ENCODE measurements at regions not wholly inside any gene's neighbourhood (a gene's known extent, or its start where the extent isn't known, plus 50 kb on each side); places are given as distances from the start of the nearest gene placed in this dataset.
"Not testable (repeated sequence)": the region's sequence is repeated elsewhere in the genome, so short reads cannot be mapped to it uniquely, and the experiment has no call there.

DNA sequence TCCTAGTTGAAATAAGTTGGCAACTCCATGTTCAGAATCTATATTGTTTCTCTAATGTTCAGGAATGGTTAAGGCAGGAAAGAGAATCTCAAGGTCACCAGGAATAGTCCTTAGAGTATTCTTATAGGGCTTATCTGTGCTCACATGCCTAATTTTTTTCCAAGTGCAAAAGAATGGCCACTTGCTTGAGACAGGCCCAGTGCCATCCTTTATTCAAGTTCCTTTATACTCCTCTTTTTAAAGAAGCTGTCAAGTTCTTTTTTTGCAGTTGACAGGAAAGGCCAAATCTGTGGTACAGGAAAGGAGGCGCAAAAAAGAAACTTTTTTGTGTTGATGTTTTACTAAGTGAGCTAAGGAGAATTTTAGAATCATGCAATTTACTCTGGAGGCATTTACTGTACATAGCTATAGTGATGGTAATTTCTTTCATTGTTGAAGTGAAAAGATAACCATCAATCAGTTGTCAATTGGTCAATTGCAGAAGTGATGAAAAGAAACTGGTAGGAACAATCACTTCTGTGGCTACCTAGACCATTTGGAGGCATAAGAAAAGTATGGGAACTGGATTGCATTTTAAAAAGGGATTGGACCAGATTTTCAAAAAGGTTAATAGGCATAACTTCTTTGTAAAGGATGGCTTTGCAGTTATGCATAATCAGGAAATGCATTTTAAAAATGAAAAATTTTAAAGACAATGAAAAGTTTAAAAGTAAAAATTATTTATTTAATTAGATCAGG is 102.5 kb upstream of the SOX2 start:
- no peak for DNase-seq

DNA sequence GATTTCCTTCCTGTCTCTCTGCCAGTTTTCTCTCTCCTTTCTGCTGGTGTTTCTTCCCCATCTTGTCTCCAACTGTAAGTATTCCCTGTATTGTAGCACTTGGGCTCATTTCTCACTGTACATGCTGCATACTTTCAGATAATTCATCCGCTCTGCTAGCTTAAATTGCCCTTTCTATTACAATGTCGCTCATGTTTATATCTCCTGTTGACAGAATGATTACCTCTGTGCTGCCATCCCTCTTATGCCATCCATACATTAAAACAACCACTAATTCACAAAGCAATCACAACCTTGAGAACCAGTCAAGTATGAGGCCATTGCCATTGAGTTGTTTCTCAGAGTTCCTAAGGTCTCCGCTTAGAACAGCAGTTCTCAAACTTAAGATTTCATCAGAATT is 107.5 kb upstream of the SOX2 start:
- no peak for DNase-seq

DNA sequence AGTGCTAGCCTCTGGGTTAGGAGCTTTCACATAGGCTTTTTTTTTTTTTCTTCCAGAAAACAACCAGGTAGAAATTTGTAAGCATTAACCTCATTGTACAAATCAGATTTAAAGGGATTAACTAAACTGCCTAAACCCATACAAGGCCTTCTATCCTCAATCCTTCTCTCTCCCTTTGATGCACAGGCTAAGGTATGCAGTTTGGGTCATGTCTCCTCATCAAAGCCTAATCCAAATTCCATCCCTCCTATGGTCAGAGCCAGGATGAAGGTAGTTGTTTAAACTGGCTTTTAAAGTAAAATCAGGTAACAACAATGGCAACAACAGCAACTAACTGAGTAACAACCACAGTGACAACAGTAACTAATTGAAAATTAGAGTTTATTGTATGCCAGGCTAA is 115.6 kb upstream of the SOX2 start:
- no peak for DNase-seq

DNA sequence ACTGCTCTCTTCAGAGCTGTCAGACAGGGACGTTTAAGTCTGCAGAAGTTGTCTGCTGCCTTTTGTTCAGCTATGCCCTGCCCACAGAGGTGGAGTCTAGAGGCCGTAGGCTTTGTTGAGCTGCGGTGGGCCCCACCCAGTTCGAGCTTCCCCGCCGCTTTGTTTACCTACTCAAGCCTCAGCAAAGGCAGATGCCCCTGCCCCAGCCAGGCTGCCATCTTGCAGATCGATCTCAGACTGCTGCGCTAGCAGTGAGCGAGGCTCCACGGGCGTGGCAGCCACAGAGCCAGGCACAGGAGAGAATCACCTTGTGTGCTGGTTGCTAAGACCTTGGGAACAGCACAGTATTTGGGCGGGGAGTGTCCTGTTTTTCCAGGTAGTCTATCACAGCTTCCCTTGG is 120.8 kb upstream of the SOX2 start:
- DNase-seq: not testable (repeated sequence)

DNA sequence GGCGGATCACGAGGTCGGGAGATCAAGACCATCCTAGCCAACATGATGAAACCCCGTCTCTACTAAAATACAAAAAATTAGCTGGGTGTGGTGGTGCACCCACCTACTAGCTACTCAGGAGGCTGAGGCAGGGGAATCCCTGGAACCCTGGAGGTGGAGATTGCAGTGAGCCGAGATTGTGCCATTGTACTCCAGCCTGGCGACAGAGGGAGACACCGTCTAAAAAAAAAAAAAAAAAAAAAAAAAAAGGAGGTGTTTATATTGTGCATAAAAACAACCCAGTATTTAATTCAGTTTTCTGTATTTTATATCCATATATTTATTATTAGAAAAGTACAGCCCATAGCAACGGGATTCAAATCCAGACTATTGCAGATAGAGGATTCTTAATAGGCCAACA is 129.1 kb upstream of the SOX2 start:
- DNase-seq: no peak

DNA sequence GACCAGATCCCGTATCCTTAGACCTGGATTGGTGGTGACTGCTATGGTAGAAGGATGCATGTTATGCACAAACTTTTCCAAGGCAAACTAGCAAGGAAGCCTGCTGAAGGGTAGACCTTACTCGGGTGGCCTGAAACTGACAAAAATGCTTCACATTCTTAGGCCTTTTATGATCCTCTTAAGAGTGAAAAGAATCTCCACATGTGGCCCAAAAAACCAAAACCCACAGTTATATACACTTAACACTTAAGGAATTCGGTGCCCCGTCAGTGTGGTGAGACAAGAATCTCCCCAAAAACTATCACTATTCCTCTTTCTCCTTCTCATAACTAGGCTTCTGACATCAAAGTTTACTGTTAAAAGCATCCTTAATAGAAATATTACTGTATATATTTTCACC is 130.1 kb upstream of the SOX2 start:
- DNase-seq: no peak

DNA sequence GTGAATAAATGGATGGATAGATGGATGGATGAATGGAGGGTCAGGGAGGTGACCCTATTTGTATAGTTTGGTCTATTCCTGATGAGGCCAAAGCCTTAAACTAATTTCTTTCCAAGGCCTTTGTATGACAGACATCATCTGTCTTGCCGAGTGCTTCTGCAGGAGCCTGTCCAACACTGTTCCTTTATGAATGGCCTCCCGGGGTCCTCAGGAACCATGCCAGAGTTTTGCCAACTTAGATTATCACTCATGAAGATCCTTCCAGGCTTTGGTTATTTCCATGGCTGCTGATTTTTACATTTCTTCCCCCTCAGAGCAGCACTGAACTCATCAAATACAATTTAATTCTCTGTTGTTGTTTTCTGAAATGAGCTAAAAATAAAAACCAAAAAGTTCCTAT is 133.0 kb upstream of the SOX2 start:
- DNase-seq: no peak

DNA sequence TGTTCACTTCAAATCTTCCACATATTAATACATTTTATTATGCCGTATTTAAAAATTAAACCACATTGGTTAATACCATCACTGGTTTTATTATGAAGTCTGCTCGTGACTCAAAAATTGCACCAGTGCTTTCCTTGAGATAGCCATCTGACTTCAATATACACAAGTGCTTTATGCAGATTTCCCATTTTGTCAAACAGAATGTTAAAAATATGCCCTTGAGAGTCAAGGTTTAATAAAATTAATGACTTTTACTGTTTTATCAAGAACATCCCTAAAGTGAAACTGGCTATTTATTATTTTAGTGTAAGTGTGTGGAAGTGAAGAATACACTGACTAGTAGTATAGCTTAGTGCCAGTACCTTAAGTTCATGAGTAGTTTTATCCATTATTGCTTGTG is 139.3 kb upstream of the SOX2 start:
- no peak for DNase-seq

DNA sequence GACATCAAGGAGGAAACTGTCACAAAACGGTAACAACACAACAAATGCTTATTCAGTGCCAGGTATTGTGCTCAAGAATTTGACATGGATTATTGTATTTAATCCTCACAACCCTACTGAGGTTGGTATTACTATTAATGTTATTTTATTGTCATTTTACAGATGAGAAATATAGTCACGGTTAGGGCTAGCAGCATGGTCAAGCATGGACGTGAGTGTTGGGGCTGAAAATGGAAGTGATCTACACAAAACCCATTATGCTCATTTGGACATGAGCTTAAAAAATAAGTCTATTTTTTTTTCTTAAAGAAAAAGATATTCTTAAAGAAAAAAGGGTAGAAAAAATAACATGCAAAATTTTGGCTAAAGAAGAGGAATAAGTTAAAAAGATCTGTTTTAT is 141.3 kb upstream of the SOX2 start:
- DNase-seq: no peak

DNA sequence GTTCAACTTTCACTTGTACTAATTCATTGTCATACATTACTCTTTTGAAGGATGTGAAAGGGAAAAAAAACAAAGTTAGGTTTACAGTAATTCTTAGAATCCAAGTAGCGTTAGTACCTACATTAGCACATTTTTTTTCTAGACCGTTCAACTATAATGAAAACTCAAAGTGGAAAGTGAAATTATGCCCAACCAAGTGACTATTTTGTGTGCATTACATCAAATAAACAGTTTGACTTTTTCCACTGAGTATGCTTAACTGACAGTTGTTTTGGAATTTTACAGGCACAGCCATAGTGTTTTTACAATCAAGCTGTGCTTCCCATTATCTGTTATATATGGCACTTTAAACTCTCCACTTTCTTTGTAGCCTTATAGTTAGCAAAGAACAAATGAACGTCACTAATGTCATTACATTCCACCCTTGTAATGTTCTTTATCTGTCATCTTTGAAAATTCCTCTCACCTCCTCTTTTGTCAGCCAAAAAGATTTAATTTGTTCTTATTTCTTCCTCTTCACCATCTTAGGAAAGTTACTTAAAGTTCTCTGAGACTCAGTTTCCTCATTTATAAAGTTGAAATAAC is 142.3 kb upstream of the SOX2 start:
- no peak for DNase-seq

DNA sequence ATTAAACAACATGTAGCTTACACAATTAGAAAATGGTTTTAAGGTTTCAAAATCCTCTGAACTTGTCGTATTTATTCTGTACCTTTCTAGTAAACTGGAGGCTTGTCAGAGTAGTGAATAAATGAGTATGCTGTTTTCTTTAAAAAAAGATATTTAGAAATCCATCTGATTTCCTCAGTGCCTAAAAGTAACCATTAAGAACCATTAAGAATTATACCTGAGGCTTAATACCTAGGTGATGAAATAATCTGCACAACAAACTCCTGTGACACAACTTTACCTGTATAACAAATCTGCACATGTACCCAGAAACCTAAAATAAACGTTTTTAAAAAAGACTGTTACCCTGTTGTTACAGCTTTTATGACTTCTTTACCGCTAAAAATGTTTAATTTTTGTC is 143.0 kb upstream of the SOX2 start:
- DNase-seq: no peak

DNA sequence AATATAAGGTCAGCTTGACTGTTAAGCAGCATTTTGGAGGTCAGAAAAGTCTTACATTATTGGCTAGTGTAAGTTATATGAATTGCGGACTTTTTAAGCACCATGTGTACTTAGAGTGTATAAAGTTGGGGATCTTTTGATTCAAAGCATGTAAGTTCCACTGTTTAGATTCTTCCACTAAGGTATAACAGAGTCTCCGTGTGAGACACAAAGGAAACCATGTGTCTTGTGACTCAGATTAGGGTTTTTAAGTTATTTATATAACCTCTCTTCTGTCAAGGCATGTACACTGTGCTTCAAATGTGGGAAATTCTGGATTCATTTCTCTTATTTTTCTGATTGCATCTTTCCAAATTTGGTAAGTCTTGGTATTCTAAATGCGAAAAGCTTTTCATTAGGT is 143.5 kb upstream of the SOX2 start:
- no peak for DNase-seq

DNA sequence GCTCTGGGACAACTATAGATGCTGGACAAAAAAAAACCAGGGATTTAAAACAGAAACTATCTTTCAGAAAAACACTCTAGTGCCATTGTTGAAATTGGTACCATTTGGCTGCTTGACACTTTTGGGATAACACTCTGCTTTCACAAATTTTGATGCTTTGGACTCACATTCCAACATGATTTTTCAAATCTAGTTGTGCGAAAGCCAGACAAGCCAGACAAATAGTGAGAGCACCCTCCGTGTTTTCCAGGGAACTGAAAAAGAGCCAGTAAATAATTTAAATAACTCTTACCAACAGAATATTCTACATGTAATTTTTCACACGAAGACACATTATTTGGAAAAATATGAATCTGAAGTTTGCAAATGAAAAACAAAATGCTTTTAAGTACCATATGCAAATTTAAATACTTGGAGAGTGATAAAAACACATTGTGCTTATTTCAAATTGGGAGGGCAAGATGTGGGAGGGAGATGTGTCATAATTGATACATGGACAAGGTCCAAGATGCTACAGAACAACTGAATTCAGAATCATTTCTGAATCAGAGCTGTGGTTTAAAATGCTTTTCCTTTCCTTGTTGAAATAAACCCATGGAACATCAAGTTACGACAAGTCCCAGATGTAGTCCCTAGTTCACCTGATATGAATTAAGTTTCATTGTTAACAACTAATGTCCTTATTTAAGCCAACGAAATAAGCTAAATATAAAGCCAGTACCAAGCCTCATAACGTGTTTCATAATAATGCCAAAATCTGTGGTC is 144.2 kb upstream of the SOX2 start:
- no peak for DNase-seq

DNA sequence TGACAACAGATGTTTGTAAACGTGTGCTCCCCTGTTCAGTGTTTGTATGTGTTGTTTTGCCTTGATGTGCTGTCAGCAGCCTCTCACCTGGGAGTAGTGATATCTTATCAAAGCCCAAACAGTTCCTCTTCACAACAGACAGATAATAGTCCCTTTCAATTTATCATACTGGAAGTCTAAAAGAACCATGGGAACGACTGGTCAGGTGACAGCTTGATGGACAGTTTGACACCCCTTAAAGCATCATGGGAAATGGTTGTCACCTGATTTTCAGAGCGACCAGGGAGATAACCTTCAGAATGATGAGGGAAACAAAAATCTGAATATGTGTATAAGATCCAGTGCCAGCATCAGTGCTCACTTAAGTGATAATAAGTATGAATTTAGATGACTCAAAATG is 146.3 kb upstream of the SOX2 start:
- no peak for DNase-seq

DNA sequence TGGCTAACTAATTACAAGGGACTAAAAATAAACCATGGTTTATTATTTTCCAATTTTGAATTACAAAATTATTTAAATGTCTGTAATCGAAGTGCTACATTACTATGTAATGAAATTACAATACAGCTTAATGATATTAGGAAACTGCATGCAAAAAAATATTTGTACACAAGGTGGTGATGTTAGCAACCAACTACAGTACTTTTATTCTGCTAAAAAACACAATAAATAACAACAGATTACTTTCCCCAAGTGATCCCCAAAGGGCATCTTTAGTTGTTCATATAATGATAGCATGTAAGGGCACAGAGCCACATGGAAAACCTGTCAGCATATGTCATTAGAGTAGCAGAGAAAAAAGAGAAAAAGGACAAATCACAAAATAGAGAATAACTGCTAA is 147.5 kb upstream of the SOX2 start:
- no peak for DNase-seq

DNA sequence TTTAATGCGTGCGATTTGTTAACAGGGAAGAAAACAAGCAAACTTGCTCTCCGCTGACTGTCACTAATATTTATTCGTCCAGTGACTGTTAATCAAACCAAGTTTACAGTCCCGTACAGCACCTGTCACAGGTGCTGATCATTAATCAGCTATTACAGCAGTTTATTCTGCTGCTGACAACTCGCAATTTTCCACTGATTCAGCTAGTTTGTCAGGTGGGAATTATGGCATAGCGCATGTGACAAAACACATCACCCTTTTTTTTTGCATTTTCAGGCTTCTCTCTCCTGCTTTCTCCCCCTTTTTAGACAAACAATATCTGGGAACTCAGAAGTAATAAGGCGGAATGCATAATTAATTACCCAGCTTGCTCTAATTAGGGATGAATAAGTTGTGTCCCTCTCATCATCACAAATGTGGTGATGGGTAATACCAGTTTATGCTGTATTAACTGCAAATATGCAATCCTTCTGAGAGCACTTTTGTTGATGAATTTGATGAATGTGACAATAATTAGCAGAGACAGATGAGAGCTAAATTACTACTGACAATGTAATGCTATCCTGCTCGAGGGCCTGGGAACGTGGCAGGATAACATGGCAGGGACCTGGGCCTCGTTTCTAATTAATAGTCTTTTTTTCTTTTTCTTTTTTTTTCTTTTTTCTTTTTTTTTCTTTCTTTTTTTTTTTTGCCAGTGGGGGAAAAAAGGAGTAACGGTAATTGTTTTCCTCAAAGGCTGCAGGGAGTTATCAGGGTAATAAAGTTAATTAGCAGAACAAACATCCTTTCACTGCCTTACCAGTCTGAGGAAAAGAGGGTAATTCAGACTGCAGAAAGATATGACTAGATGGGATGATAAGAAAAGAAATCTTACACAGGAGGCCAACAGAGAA is 150.3 kb upstream of the SOX2 start:
- no peak for DNase-seq

DNA sequence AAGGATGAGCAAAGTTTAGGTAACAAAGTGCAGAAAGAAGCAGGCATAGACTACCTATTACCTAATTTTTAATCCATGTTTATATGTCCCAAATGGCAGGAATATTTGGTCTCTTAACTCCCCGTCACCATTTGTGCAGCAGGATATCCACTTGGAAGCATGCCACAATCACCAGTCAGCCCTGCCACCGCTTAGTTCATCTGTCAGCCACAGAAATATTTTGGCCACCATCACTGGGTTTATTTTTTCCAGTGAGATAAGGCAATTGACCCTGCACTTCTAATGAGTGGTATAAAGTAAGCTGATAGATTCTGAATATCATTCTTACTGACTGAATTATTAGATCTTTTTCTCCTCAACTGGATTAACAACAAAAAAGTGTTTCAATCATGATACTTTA is 152.9 kb upstream of the SOX2 start:
- no peak for DNase-seq

DNA sequence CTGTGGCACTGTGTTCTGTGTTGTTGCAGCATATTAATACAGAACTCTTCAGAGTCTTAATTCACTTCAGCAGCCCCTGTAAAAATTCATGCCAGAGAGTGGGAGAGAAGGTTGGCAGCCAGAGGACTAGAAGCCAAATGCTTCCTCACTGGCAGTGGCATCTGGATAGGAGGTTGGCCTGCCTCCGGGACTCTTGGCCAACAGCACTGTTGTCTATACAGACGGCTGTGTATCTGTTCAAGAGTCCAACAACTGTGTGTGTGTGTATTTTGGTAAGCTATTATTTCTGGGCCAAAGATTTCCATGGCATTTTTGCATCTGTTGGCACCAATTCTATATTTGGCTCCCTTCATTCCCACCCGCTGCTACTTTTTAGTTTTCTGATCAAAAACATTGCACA is 156.0 kb upstream of the SOX2 start:
- no peak for DNase-seq

DNA sequence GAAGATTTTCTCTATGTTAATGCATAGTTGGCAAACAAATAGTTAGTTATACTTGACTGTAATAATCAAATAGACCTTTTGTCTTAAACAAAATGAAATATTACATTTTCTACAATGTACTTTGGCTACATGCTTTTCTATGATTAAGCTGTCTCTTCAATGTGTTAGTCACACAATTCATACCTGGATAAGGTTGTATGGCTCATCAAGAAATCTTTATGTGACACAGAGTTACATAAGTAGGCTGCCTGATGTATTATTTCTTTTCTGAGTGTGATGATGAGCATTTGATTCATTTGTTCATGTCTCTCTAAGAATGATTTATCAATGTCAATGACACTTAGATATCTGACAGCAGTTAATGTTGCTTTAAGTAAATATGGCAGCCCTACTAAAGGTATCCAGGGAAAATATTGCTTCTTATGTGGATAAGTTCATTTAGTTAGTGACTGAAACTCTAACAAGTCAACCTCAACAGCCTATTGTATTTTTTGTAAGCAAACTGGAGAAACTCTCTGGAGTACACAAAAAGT is 157.4 kb upstream of the SOX2 start:
- no peak for DNase-seq

DNA sequence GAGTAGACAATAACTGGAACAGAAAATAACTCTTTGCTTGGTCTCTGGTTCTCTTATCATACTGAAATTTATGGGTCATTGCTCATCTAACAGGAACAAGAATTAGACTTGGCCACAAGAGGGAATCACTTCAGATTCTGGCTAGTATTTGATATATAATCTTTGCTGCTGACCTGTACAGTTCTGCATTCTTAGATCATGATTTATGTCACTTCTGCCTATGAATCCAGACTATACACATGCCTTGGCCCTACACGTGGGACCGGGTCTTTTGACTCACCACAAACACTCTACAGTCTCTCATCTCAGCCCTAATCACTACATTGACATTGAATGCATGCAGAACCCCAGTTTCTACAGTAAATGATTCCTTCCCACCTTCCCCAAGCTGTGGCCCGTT is 162.5 kb upstream of the SOX2 start:
- no peak for DNase-seq

DNA sequence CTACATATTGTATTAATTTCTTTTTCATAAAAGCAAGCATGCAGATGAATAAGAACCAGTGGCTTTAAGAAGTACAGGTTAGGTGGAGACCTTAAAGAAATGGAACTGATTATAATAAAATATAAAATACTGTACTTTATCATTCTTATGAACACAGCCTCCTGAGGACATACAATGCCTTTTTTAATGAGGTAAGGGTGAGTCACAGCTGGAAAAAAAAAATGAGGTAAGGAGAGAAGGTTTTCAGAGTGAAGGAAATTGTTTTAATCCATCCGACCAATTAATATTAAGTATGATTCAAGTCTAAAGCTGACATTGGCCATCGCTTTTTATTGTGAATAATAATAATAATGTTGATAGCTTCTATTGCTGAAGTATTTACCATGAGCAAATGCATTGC is 170.3 kb upstream of the SOX2 start:
- no peak for DNase-seq

DNA sequence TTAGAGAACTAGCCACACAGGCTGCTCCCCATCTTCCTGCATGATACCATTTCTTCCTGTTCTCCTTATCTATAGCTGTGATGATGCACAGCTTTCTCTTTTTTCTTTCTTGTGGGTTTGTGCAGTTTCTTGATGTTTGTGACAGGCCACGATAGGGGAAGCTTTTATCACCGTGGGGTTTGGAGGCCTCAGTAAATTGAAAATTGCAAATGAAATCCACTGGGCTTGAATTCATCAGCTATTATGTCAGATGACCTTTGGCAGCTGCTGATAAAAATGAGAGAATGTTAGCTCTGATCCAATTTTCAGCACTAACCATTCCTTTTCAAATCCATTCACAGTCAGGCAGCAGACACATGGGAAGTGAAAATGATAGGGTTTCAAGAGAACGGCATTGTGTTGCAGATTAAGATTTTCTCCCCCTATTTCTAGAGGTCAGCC is 176.9 kb upstream of the SOX2 start:
- DNase-seq: no peak

DNA sequence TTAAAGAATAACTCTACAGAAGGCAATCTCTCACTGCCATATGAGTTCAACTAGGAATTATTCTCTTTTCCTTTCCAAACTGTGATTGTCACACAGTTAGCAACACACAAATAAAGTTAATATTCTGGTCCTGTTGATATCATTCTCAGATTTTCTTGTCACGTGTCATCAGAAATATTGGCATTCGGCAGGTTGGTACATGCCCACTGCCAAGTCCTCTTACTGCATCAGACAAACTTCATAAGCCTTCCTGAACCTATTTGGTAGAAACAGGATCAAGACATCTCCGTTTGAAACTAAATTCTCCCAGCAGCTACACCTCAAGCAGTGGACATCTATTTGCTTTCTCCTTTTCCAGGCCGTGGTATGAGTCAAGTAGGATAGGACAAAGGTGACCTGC is 177.9 kb upstream of the SOX2 start:
- no peak for DNase-seq

All from SW 1271 (cell line).